HepG2 (cell line): ENCODE measurements at regions not wholly inside any gene's neighbourhood (a gene's known extent, or its start where the extent isn't known, plus 50 kb on each side); places are given as distances from the start of the nearest gene placed in this dataset.

ENCODE experiments used
- ATAC-seq: fragments of 200-7000 bp; cut with Tn5 transposase; 3 replicates; pipeline ENCODE4 v1.9.1; 2020; ENCODE audit warnings: mild to moderate bottlenecking, moderate library complexity
- BruUV-seq: library from RNA; stranded (reverse); fragments of 400-500 nt; replicated peaks from 2 replicates; lab custom pipeline; 2021; lab: Mats Ljungman, UMichigan
- CTCF ChIA-PET: fragments of 300-600 bp; formaldehyde crosslinking; extraction: SDS; loops from one replicate; lab custom pipeline; 2021; ENCODE audit warnings: low total read pairs, inconsistent platforms, low intra/inter-chr PET ratio; lab: Yijun Ruan, JAX
- POLR2A ChIA-PET: fragments of 350-600 bp; sonication (Branson Sonifier 250); formaldehyde crosslinking; loops from one replicate; lab custom pipeline; 2020; ENCODE audit warnings: antibody characterized with exemption, inconsistent platforms; lab: Yijun Ruan, JAX
- DNase-seq: peaks from one replicate; pipeline ENCODE4 v3.0.0-alpha.2; 2015; ENCODE audit warnings: low spot score
- FAIRE-seq: peaks from 3 replicates; lab custom pipeline; 2011; peaks lifted over from hg19 to GRCh38; lab: Jason Lieb, UNC
- H2AFZ ChIP-seq: one replicate; pipeline ENCODE4 v1.6.1; 2011; ENCODE audit warnings: low read length, inconsistent platforms
- H3K27ac ChIP-seq: fragments of 300-600 bp; 3 replicates; pipeline ENCODE4 v1.8.0; 2011; ENCODE audit warnings: mixed run types, mild to moderate bottlenecking, mixed read lengths, low read length, inconsistent platforms; ENCODE audit not compliant: insufficient read depth; ENCODE audit errors: extremely low read length
- H3K27me3 ChIP-seq, 2 experiments: fragments of 200-600 bp in 1 of 2; 2 replicates in 1 of 2; 3 replicates in 1 of 2; pipeline versions ENCODE4 v1.6.0 to v1.8.0; 2011; ENCODE audit warnings: low read length in 2 of 2, mild to moderate bottlenecking in 2 of 2, moderate library complexity in 2 of 2, inconsistent platforms in 1 of 2; ENCODE audit not compliant: insufficient read depth in 2 of 2, control insufficient read depth in 1 of 2
- H3K36me3 ChIP-seq, 2 experiments: fragments of 200-600 bp in 1 of 2; replicated peaks in 1 of 2; 2 replicates in 1 of 2; 3 replicates in 1 of 2; pipeline versions ENCODE4 v1.5.1 to v1.8.0; 2011; ENCODE audit warnings: low read length in 2 of 2, inconsistent platforms in 1 of 2; ENCODE audit not compliant: insufficient read depth in 2 of 2, control insufficient read depth in 1 of 2
- H3K4me1 ChIP-seq: 2 replicates; pipeline ENCODE4 v1.5.1; 2012; ENCODE audit warnings: low read length, inconsistent platforms; ENCODE audit not compliant: insufficient read depth
- H3K4me2 ChIP-seq: 2 replicates; pipeline ENCODE4 v1.6.0; 2011; ENCODE audit warnings: low read depth, low read length, inconsistent platforms
- H3K4me3 ChIP-seq, 3 experiments: fragments of 200-600 bp in 1 of 3; sonication (generic), shearing (Covaris generic) in 1 of 3; replicated peaks in 1 of 3; 2 replicates each; pipeline ENCODE4 v1.5.1; 2011 to 2016; ENCODE audit warnings: low read length in 3 of 3, inconsistent platforms in 2 of 3, low read depth in 2 of 3, mild to moderate bottlenecking in 2 of 3, control low read depth in 1 of 3, mixed read lengths in 1 of 3; ENCODE audit not compliant: insufficient read depth in 1 of 3
- H3K79me2 ChIP-seq: one replicate; pipeline ENCODE4 v1.6.1; 2011; ENCODE audit warnings: low read length, inconsistent platforms; ENCODE audit not compliant: insufficient read depth
- H3K9ac ChIP-seq: 2 replicates; pipeline ENCODE4 v1.6.0; 2011; ENCODE audit warnings: mild to moderate bottlenecking, low read depth, low read length, inconsistent platforms; ENCODE audit not compliant: insufficient read depth
- H3K9me3 ChIP-seq: 2 replicates; pipeline ENCODE4 v1.5.1; 2012; ENCODE audit warnings: mild to moderate bottlenecking, low read length
- H4K20me1 ChIP-seq: 2 replicates; pipeline ENCODE4 v1.6.0; 2011; ENCODE audit warnings: inconsistent platforms, mild to moderate bottlenecking, low read length, moderate library complexity; ENCODE audit not compliant: insufficient read depth
- CAMTA2 ChIP-seq: sonication (generic); formaldehyde crosslinking; IDR thresholded peaks from 2 replicates; pipeline ENCODE4 v1.4.0; 2020; ENCODE audit warnings: mild to moderate bottlenecking, missing genetic modification reagents, borderline replicate concordance
- DNMT3B ChIP-seq: conservative IDR thresholded peaks from 2 replicates; pipeline ENCODE4 v1.6.1; 2016; ENCODE audit warnings: missing biosample characterization, control low read depth
- KDM6A ChIP-seq: IDR thresholded peaks from 2 replicates; pipeline ENCODE4 v1.6.1; 2016; ENCODE audit warnings: low read depth
- NAIF1 ChIP-seq: sonication (generic); formaldehyde crosslinking; IDR thresholded peaks from 2 replicates; pipeline ENCODE4 v1.5.0; 2020; ENCODE audit warnings: mild to moderate bottlenecking, missing genetic modification reagents, borderline replicate concordance
- TEAD3 ChIP-seq: optimal IDR thresholded peaks from 2 replicates; pipeline ENCODE3; 2016; ENCODE audit warnings: borderline replicate concordance
- TSC22D2 ChIP-seq: sonication (generic); formaldehyde crosslinking; IDR thresholded peaks from 2 replicates; pipeline ENCODE4 v1.5.1; 2020; ENCODE audit warnings: missing genetic modification reagents, mild to moderate bottlenecking, borderline replicate concordance
- ZNF775 ChIP-seq: sonication (generic); formaldehyde crosslinking; IDR thresholded peaks from 2 replicates; pipeline ENCODE4 v1.4.0; 2020; ENCODE audit warnings: missing genetic modification reagents, mild to moderate bottlenecking, moderate library complexity, borderline replicate concordance
- WGBS: methylation state at CpG from one replicate; pipeline ENCODE4 v1.1.6; 2017; ENCODE audit warnings: low lambda C conversion rate; 5-methylcytosine and 5-hydroxymethylcytosine counted together
- in situ Hi-C: cut with HindIII; loops from 2 replicates; pipeline ENCODE4 v1.10.0; 2017; ENCODE audit warnings: low pct_unique_long_range_greater_than_20kb; ENCODE audit not compliant: extremely low pct_ligation_motif_present
- intact Hi-C: fragments of 100-400 bp; cut with micrococcal nuclease; formaldehyde crosslinking; loops from one replicate; pipeline ENCODE4 v1.10.0; 2022; ENCODE audit not compliant: unreplicated experiment
- TF ChIP-seq, protein P1 (sequence below): sonication (generic); formaldehyde crosslinking; IDR thresholded peaks from 2 replicates; pipeline ENCODE4 v1.4.0; 2020; ENCODE audit warnings: missing genetic modification reagents
- TF ChIP-seq, protein P2 (sequence below): sonication (generic); formaldehyde crosslinking; IDR thresholded peaks from 2 replicates; pipeline ENCODE4 v1.5.0; 2020; ENCODE audit warnings: missing genetic modification reagents

DNA sequence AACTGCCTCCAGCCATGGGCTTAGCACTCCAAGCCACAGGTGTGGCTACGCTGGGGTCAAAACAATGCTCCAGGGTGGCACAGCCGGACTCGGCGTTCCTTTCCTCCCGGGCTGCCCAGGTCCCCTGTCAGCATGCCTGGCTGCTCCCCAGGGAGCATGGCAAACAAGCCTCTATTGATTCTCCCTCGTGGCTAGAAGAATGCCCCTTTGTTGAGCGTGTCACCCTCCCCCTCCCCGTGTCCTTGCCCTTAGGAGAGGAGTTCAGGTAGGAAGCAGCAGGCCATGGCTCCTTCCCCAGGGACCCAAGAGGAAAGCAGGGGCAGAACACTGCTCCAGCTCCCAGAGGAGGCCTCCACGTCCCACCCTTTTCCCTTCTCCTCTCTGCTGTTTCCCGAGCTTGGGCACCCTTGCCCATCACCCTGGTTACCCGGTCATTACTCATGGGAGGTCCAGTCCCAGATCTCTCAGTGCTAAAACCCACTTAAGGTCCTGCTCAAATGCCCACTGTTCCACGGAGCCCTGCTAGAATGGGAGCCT lies 57.4 kb upstream of the CITED4 start (continued):
- TF ChIP-seq TSC22D2 (CRISPR knock-in tag) (peak; percentile 76; the same call in 1 of the 2 replicates), NAIF1 (CRISPR knock-in tag) (0 out of 2 replicates have a peak, but pooled peaks have one; percentile 33), TEAD3 (CRISPR knock-in tag) (peak; percentile 93), KDM6A (CRISPR knock-in tag) (peak; percentile 89), DNMT3B (CRISPR knock-in tag) (no peak; the same call in 1 of the 2 replicates)
- TF ChIP-seq, protein P1, sequence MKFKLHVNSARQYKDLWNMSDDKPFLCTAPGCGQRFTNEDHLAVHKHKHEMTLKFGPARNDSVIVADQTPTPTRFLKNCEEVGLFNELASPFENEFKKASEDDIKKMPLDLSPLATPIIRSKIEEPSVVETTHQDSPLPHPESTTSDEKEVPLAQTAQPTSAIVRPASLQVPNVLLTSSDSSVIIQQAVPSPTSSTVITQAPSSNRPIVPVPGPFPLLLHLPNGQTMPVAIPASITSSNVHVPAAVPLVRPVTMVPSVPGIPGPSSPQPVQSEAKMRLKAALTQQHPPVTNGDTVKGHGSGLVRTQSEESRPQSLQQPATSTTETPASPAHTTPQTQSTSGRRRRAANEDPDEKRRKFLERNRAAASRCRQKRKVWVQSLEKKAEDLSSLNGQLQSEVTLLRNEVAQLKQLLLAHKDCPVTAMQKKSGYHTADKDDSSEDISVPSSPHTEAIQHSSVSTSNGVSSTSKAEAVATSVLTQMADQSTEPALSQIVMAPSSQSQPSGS = peak; percentile 85
- TF ChIP-seq, all 625 proteins: peak for 293

DNA sequence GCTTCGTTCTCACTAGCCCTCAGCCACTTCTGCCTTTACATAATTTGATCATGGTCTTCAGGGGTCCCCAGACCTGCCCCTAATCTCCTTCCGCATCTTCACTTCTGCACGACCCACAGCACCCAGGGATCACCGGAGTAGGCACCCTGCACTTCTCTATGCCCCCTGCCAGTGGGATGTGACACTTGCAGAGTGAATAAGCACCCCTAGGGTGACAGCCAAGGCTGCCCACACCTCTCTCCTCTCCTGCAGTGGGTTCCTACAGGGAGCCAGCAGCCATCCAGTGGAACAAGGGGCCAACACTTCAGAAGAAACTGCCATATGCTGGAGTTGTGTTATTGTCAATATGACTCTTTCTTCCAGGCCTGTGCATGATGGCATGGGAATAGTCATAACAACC lies 58.0 kb upstream of the CTPS1 start:
- H3K9ac ChIP-seq = no peak overlapping the region
- no TSS peak for BruUV-seq
- no peak overlapping the region for H3K4me3 ChIP-seq
- no peak for ATAC-seq
- H3K9me3 ChIP-seq = no peaks in the 10 kb centered on the region
- no peak for DNase-seq
- in situ Hi-C loops = no loop called here
- TF ChIP-seq, protein P2, sequence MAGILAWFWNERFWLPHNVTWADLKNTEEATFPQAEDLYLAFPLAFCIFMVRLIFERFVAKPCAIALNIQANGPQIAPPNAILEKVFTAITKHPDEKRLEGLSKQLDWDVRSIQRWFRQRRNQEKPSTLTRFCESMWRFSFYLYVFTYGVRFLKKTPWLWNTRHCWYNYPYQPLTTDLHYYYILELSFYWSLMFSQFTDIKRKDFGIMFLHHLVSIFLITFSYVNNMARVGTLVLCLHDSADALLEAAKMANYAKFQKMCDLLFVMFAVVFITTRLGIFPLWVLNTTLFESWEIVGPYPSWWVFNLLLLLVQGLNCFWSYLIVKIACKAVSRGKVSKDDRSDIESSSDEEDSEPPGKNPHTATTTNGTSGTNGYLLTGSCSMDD (CRISPR knock-in tag) = no peak
- no peak for TF ChIP-seq ZNF775 (CRISPR knock-in tag)
- TF ChIP-seq CAMTA2 (CRISPR knock-in tag) = no peak
- TF ChIP-seq, all 625 proteins: peak for 0
- Histone ChIP-seq H3K4me1 (peaks cover 88% of the 10 kb centered on the region), H3K27me3 (no peaks in the 10 kb centered on the region), H4K20me1 (no peaks in the 10 kb centered on the region), H3K36me3 (no peaks in the 10 kb centered on the region), H3K27ac (no peak overlapping the region), H2AFZ (no peak overlapping the region), H3K79me2 (no peaks in the 10 kb centered on the region), H3K4me2 (no peak overlapping the region)
- FAIRE-seq = no peak
- 100% methylated on average over 4 of the region's 4 CpGs for WGBS
- ChIA-PET CTCF (no interaction called here), POLR2A (no interaction called here)
- intact Hi-C loops = no loop called here
